CD14-positive monocyte (primary cell): ENCODE measurements at regions not wholly inside any gene's neighbourhood (a gene's known extent, or its start where the extent isn't known, plus 50 kb on each side); places are given as distances from the start of the nearest gene placed in this dataset.

Experiments
- DNase-seq, 3 donors: peaks; one replicate each; pipeline ENCODE4 v3.0.0-alpha.2; 2011 to 2022
- H2AFZ ChIP-seq: 2 replicates; pipeline ENCODE4 v1.6.0; 2012; ENCODE audit warnings: mild to moderate bottlenecking, low read depth, low read length, inconsistent platforms; ENCODE audit not compliant: insufficient read depth, poor library complexity, severe bottlenecking
- H3K27ac ChIP-seq, 2 donors: 1 replicate in 1 of 2; 2 replicates in 1 of 2; pipeline ENCODE4 v1.5.1; 2012 to 2013; ENCODE audit warnings: low read length in 2 of 2, control low read depth in 1 of 2, inconsistent platforms in 1 of 2, low read depth in 1 of 2, mild to moderate bottlenecking in 1 of 2
- H3K27me3 ChIP-seq, 2 donors: one replicate each; pipeline versions ENCODE4 v1.6.0 to v1.6.1; 2011 to 2013; ENCODE audit warnings: low read length in 2 of 2; ENCODE audit not compliant: control insufficient read depth in 2 of 2, insufficient read depth in 2 of 2
- H3K36me3 ChIP-seq, 2 donors: replicated peaks in 1 of 2; 1 replicate in 1 of 2; 2 replicates in 1 of 2; pipeline versions ENCODE4 v1.5.1 to v1.6.1; 2012 to 2013; ENCODE audit warnings: low read length in 2 of 2, control low read depth in 1 of 2, inconsistent platforms in 1 of 2, mild to moderate bottlenecking in 1 of 2; ENCODE audit not compliant: insufficient read depth in 2 of 2, control insufficient read depth in 1 of 2
- H3K4me1 ChIP-seq, 2 donors: 1 replicate in 1 of 2; 2 replicates in 1 of 2; pipeline versions ENCODE4 v1.5.1 to v1.6.1; 2012 to 2013; ENCODE audit warnings: low read length in 2 of 2, control low read depth in 1 of 2, inconsistent platforms in 1 of 2, mild to moderate bottlenecking in 1 of 2, moderate library complexity in 1 of 2; ENCODE audit not compliant: insufficient read depth in 2 of 2, control insufficient read depth in 1 of 2
- H3K4me2 ChIP-seq: replicated peaks from 2 replicates; pipeline ENCODE3; 2012; ENCODE audit warnings: low read length, moderate library complexity, mild to moderate bottlenecking; ENCODE audit not compliant: poor library complexity, severe bottlenecking; ENCODE audit errors: extremely low read depth
- H3K4me3 ChIP-seq, 3 experiments: fragments of 200-600 bp in 1 of 3; sonication (generic) in 1 of 3; replicated peaks in 1 of 3; 1 replicate in 2 of 3; 2 replicates in 1 of 3; pipeline ENCODE4 v1.5.1; 2011 to 2013; ENCODE audit warnings: low read length in 3 of 3, mild to moderate bottlenecking in 3 of 3, control low read depth in 2 of 3, low read depth in 2 of 3, inconsistent platforms in 1 of 3, moderate library complexity in 1 of 3
- H3K79me2 ChIP-seq: 2 replicates; pipeline ENCODE4 v1.6.0; 2012; ENCODE audit warnings: mild to moderate bottlenecking, control low read depth, inconsistent platforms, low read length, moderate library complexity; ENCODE audit not compliant: insufficient read depth
- H3K9ac ChIP-seq: 2 replicates; pipeline ENCODE4 v1.6.0; 2017; ENCODE audit warnings: low read length, mild to moderate bottlenecking; ENCODE audit not compliant: insufficient read depth, poor library complexity, severe bottlenecking
- H3K9me3 ChIP-seq, 2 donors: replicated peaks in 1 of 2; 1 replicate in 1 of 2; 2 replicates in 1 of 2; pipeline versions ENCODE4 v1.5.1 to v1.6.1; 2012 to 2013; ENCODE audit warnings: low read length in 2 of 2, control low read depth in 1 of 2; ENCODE audit not compliant: control insufficient read depth in 1 of 2, insufficient read depth in 1 of 2
- H4K20me1 ChIP-seq: 2 replicates; pipeline ENCODE4 v1.6.0; 2012; ENCODE audit warnings: mild to moderate bottlenecking, low read length, control low read depth, moderate library complexity; ENCODE audit not compliant: insufficient read depth
- H3K27ac Mint-ChIP-seq, 7 donors: one replicate each; pipeline ENCODE4 v1.8.0; 2020; ENCODE audit warnings: mild to moderate bottlenecking in 7 of 7, mixed read lengths in 7 of 7, moderate library complexity in 6 of 7, inconsistent platforms in 2 of 7
- H3K27me3 Mint-ChIP-seq, 3 donors: one replicate each; pipeline ENCODE4 v1.8.0; 2021 to 2022; ENCODE audit warnings: low read depth in 3 of 3, mild to moderate bottlenecking in 3 of 3, mixed read lengths in 3 of 3, moderate library complexity in 3 of 3, inconsistent platforms in 1 of 3
- H3K36me3 Mint-ChIP-seq, 2 donors: one replicate each; pipeline ENCODE4 v1.8.0; 2020; ENCODE audit warnings: mixed read lengths in 2 of 2, inconsistent platforms in 1 of 2, mild to moderate bottlenecking in 1 of 2
- H3K4me1 Mint-ChIP-seq: one replicate; pipeline ENCODE4 v1.8.0; 2020; ENCODE audit warnings: mild to moderate bottlenecking, mixed read lengths
- H3K4me3 Mint-ChIP-seq, 2 donors: one replicate each; pipeline ENCODE4 v1.8.0; 2020; ENCODE audit warnings: mild to moderate bottlenecking in 2 of 2, mixed read lengths in 2 of 2, moderate library complexity in 1 of 2
- H3K9me3 Mint-ChIP-seq, 7 donors: one replicate each; pipeline ENCODE4 v1.8.0; 2020 to 2022; ENCODE audit warnings: mixed read lengths in 7 of 7, mild to moderate bottlenecking in 6 of 7, moderate library complexity in 6 of 7, inconsistent platforms in 2 of 7
- WGBS: methylation state at CpG from one replicate; pipeline ENCODE4 v1.1.5; 2013; ENCODE audit warnings: missing lambda C conversion rate; ENCODE audit not compliant: insufficient coverage; 5-methylcytosine and 5-hydroxymethylcytosine counted together
- intact Hi-C, 2 donors: fragments of 100-400 bp; cut with micrococcal nuclease; formaldehyde crosslinking; loops; one replicate each; pipeline versions ENCODE4 v1.15.0 to v1.15.1; 2023
- TF ChIP-seq, protein P1 (sequence below): fragments of 200-600 bp; IDR thresholded peaks from one replicate; pipeline ENCODE4 v1.8.0; 2022; ENCODE audit warnings: antibody characterized with exemption, mild to moderate bottlenecking

DNA sequence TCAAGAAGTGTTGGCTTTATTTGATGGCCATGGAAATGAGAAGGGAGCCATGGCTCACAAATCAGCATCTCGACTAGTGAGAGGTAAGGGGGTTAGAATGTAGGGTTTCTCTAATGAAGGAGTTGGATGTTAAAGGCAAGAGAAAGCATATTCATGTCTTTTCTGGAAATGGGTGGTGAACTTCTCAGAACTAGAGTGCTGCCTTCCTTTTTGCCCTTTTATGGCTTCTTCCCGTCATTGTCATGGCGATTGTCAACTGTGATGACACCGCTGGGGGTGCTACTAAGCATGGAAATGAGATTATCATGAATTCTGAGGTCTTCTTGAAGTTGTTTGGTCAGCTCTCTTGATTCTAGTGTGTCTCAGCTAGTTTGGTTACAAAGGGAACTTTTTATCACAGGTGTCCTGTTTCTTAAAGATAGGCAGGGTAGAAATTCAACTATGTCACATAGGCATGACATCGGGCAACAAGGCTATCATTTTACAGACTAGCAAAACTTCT is 180.4 kb downstream of the LIG4 start:
- H3K4me3 Mint-ChIP-seq: no peak overlapping the region
- H3K4me1 Mint-ChIP-seq: no peaks in the 10 kb centered on the region
- peaks cover 1 to 9% (median 2%) of the 10 kb centered on the region in 7 donors for H3K9me3 Mint-ChIP-seq
- Histone ChIP-seq H3K4me2 (no peak overlapping the region), H3K27ac (no peak overlapping the region), H4K20me1 (no peaks in the 10 kb centered on the region), H3K79me2 (no peaks in the 10 kb centered on the region), H3K4me1 (no peaks in the 10 kb centered on the region), H3K4me3 (no peak overlapping the region), H2AFZ (no peak overlapping the region), H3K9ac (no peak overlapping the region), H3K9me3 (peaks cover 4 to 9% of the 10 kb centered on the region in 2 donors), H3K36me3 (no peaks in the 10 kb centered on the region), H3K27me3 (no peaks in the 10 kb centered on the region)
- intact Hi-C loops: no loop called here
- DNase-seq: no peak
- 100% methylated on average over 1 of the region's 5 CpGs for WGBS
- no peaks in the 10 kb centered on the region for H3K27me3 Mint-ChIP-seq
- H3K27ac Mint-ChIP-seq: no peak overlapping the region
- TF ChIP-seq, protein P1, sequence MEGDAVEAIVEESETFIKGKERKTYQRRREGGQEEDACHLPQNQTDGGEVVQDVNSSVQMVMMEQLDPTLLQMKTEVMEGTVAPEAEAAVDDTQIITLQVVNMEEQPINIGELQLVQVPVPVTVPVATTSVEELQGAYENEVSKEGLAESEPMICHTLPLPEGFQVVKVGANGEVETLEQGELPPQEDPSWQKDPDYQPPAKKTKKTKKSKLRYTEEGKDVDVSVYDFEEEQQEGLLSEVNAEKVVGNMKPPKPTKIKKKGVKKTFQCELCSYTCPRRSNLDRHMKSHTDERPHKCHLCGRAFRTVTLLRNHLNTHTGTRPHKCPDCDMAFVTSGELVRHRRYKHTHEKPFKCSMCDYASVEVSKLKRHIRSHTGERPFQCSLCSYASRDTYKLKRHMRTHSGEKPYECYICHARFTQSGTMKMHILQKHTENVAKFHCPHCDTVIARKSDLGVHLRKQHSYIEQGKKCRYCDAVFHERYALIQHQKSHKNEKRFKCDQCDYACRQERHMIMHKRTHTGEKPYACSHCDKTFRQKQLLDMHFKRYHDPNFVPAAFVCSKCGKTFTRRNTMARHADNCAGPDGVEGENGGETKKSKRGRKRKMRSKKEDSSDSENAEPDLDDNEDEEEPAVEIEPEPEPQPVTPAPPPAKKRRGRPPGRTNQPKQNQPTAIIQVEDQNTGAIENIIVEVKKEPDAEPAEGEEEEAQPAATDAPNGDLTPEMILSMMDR: no peak
- no peaks in the 10 kb centered on the region for H3K36me3 Mint-ChIP-seq

DNA sequence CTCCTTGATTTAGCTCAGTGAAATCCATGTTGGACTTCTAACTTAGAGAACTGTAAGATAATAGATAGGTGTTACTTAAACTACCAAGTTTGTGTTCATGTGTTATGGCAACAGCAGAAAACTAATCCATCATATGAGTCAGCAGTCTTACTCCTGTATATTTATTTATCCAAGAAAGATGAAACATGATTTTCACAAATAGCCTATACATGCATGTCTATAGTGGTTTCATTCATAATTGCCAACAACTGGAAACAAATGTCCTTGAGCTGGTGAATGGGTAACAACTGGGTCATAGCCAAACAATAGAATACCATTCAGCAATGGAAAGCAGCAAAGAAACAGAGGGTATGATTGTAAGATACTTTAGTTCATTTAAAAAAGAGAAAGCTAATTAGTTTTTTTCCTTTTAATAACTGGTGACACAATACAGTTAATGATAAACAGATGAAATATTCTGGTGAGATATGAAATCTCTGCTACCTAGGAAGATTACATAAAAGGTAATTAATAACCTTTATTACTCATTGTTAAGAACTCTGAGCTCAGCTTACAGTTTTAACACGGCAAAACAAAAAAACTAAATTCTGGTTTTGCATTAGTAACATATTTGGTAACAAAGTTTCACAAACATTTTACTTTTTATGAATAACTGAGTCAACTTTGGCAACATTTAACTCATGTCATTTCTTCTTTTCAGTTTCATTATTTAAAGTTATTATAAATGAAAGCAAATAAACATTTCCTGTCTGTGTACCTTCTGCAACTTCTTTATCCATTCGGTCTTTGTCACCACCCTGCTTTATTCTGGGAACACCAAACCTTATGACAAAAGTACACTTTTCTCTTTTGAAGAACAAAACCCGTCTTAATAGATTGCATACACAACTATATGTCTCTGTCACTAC is 181.3 kb downstream of the LIG4 start:
- no peak overlapping the region for H3K27ac ChIP-seq
- Mint-ChIP-seq H3K36me3 (no peaks in the 10 kb centered on the region), H3K27me3 (no peaks in the 10 kb centered on the region), H3K27ac (no peak overlapping the region), H3K4me3 (no peak overlapping the region), H3K4me1 (no peaks in the 10 kb centered on the region), H3K9me3 (peaks cover 0 to 5% (median 2%) of the 10 kb centered on the region in 7 donors)
- H2AFZ ChIP-seq: no peak overlapping the region
- no peaks in the 10 kb centered on the region for H3K4me1 ChIP-seq
- H3K9ac ChIP-seq: no peak overlapping the region
- TF ChIP-seq, protein P1: no peak
- H4K20me1 ChIP-seq: no peaks in the 10 kb centered on the region
- intact Hi-C loops: no loop called here
- no peak for DNase-seq
- H3K36me3 ChIP-seq: no peaks in the 10 kb centered on the region
- peaks cover 2 to 8% of the 10 kb centered on the region in 2 donors for H3K9me3 ChIP-seq
- no peaks in the 10 kb centered on the region for H3K27me3 ChIP-seq
- H3K79me2 ChIP-seq: no peaks in the 10 kb centered on the region
- no peak overlapping the region for H3K4me2 ChIP-seq
- no peak overlapping the region for H3K4me3 ChIP-seq
- WGBS: no CpG with 5 or more reads among the region's 3 CpGs
